ENCODE measurements at regions not wholly inside any gene's neighbourhood (a gene's known extent, or its start where the extent isn't known, plus 50 kb on each side); places are given as distances from the start of the nearest gene placed in this dataset.

GRCh38 chr14:45400509-45400908 is 147.5 kb upstream of the MIS18BP1 start:
- no peak overlapping the region for H2BK120ac ChIP-seq (ENCODE audit: low read depth, low read length)
- H2BK5ac ChIP-seq (ENCODE audit: low read depth, low read length, poor library complexity, severe bottlenecking) = no peak overlapping the region
- no peak overlapping the region for H4K8ac ChIP-seq (ENCODE audit: low read depth in 2 of 2, low read length in 2 of 2)
- H3K9ac ChIP-seq (ENCODE audit: low read depth, low read length) = no peak overlapping the region
- dilution Hi-C loops (cut with HindIII; ENCODE audit: low sequenced_read_pairs, unreplicated experiment) = no loop called here
- no peak overlapping the region for H3K14ac ChIP-seq (replicated peaks; ENCODE audit: low read depth, low read length)
- no peak overlapping the region for H3K18ac ChIP-seq (ENCODE audit: low read depth, low read length)
- no peak overlapping the region for H3K4me2 ChIP-seq (ENCODE audit: low read depth, low read length)
- no peak overlapping the region for H4K91ac ChIP-seq (ENCODE audit: insufficient read depth, low read depth, low read length)
- H3K4ac ChIP-seq (ENCODE audit: low read depth, low read length) = no peak overlapping the region
- no peaks in the 10 kb centered on the region for H3K36me3 ChIP-seq (ENCODE audit: control insufficient read depth, insufficient read depth, low read length)
- CTCF ChIA-PET = no interaction called here
- H2AK5ac ChIP-seq (ENCODE audit: low read depth, low read length) = no peak overlapping the region
- ATAC-seq (ENCODE audit: low read depth) (no peak), DNase-seq (no peak)
- H2AK9ac ChIP-seq (replicated peaks; ENCODE audit: low read depth, low read length, poor library complexity) = no peak overlapping the region
- no peak overlapping the region for H3K56ac ChIP-seq (ENCODE audit: extremely low read depth, insufficient read depth, low read length)
- BruUV-seq (replicated peaks) = no TSS peak
- no peaks in the 10 kb centered on the region for H3K9me1 ChIP-seq (ENCODE audit: insufficient read depth, low read length)
- H2BK20ac ChIP-seq (ENCODE audit: low read depth, low read length) = no peak overlapping the region
- H2BK15ac ChIP-seq (ENCODE audit: low read depth, low read length) = no peak overlapping the region
- POLR2A ChIA-PET (ENCODE audit: unreplicated experiment) = no interaction called here
- no peaks in the 10 kb centered on the region for H3K9me3 ChIP-seq (ENCODE audit: control insufficient read depth, insufficient read depth, low read length)
- no peaks in the 10 kb centered on the region for H4K20me1 ChIP-seq (ENCODE audit: insufficient read depth, low read length)
- intact Hi-C loops (cut with micrococcal nuclease) = no loop called here
- no peaks in the 10 kb centered on the region for H3K27me3 ChIP-seq (ENCODE audit: control insufficient read depth, insufficient read depth, low read length)
- in situ Hi-C loops (cut with MboI; ENCODE audit: low sequenced_read_pairs) = no loop called here
- H3K23ac ChIP-seq (ENCODE audit: low read depth, low read length) = no peak overlapping the region
- TF ChIP-seq, protein P1, sequence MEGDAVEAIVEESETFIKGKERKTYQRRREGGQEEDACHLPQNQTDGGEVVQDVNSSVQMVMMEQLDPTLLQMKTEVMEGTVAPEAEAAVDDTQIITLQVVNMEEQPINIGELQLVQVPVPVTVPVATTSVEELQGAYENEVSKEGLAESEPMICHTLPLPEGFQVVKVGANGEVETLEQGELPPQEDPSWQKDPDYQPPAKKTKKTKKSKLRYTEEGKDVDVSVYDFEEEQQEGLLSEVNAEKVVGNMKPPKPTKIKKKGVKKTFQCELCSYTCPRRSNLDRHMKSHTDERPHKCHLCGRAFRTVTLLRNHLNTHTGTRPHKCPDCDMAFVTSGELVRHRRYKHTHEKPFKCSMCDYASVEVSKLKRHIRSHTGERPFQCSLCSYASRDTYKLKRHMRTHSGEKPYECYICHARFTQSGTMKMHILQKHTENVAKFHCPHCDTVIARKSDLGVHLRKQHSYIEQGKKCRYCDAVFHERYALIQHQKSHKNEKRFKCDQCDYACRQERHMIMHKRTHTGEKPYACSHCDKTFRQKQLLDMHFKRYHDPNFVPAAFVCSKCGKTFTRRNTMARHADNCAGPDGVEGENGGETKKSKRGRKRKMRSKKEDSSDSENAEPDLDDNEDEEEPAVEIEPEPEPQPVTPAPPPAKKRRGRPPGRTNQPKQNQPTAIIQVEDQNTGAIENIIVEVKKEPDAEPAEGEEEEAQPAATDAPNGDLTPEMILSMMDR (conservative IDR thresholded peaks at IDR 0.05; ENCODE audit: low read depth, low read length) = no peak
- TF ChIP-seq USF2 (IDR thresholded peaks at IDR 0.05; ENCODE audit: low read depth, low read length) (no peak), SMC3 (IDR thresholded peaks at IDR 0.05; ENCODE audit: low read depth, low read length) (no peak), MXI1 (IDR thresholded peaks at IDR 0.05; ENCODE audit: borderline replicate concordance, low read depth, low read length) (no peak), BHLHE40 (IDR thresholded peaks at IDR 0.05; ENCODE audit: low read depth, low read length) (no peak), FOS (IDR thresholded peaks at IDR 0.05; ENCODE audit: low read depth, low read length) (no peak), RAD21 (IDR thresholded peaks at IDR 0.05; ENCODE audit: low read length) (no peak), CEBPB (IDR thresholded peaks at IDR 0.05; ENCODE audit: low read depth, low read length) (no peak), RFX5 (IDR thresholded peaks at IDR 0.05; ENCODE audit: low read depth, low read length) (no peak), ELK1 (IDR thresholded peaks at IDR 0.05; ENCODE audit: borderline replicate concordance, low read depth, low read length) (no peak), CHD1 (IDR thresholded peaks at IDR 0.05; ENCODE audit: low read depth, low read length) (no peak), MAZ (IDR thresholded peaks at IDR 0.05; ENCODE audit: borderline replicate concordance, low read depth, low read length) (no peak), RCOR1 (IDR thresholded peaks at IDR 0.05; ENCODE audit: insufficient replicate concordance, low read length) (no peak), POLR2A (IDR thresholded peaks at IDR 0.05; ENCODE audit: low read depth, low read length) (no peak)
- WGBS, 2 experiments (ENCODE audit: extremely low coverage in 2 of 2, insufficient read length in 1 of 2) = no CpG with 5 or more reads among the region's 1 CpG
- H2AFZ ChIP-seq (replicated peaks; ENCODE audit: low read length, poor library complexity) = no peak overlapping the region
- no peak overlapping the region for H3K27ac ChIP-seq (ENCODE audit: insufficient read depth, low read length)
- no peak overlapping the region for H4K5ac ChIP-seq (ENCODE audit: low read depth, low read length)
- no peaks in the 10 kb centered on the region for H3K4me1 ChIP-seq (ENCODE audit: control insufficient read depth, insufficient read depth, low read length)
- no peaks in the 10 kb centered on the region for H3K79me1 ChIP-seq (ENCODE audit: low read depth in 1 of 2, low read length in 2 of 2)
- H3K4me3 ChIP-seq (ENCODE audit: insufficient read depth, low read depth, low read length) = no peak overlapping the region
